Stomach (tissue), 4 donors: ENCODE measurements at regions not wholly inside any gene's neighbourhood (a gene's known extent, or its start where the extent isn't known, plus 50 kb on each side); places are given as distances from the start of the nearest gene placed in this dataset.

Experiments used
- POLR2A ChIP-seq, 4 donors: fragments of 450-650 bp; IDR thresholded peaks; one replicate each; pipeline ENCODE4 v1.6.1; 2016; ENCODE audit warnings: antibody characterized with exemption in 4 of 4, control low read depth in 2 of 4, mild to moderate bottlenecking in 1 of 4, moderate library complexity in 1 of 4
- POLR2AphosphoS5 ChIP-seq, 3 donors: sonication (generic); formaldehyde crosslinking; IDR thresholded peaks; one replicate each; pipeline ENCODE4 v1.6.1; 2016; ENCODE audit warnings: antibody characterized with exemption in 3 of 3
- TF ChIP-seq, protein P1 (sequence below), 7 experiments: fragments of 450-650 bp in 4 of 7; fragments of 200-600 bp in 3 of 7; sonication (generic) in 3 of 7; IDR thresholded peaks; one replicate each; pipeline ENCODE4 v1.5.1; 2016 to 2019; ENCODE audit warnings: antibody characterized with exemption in 7 of 7, control low read depth in 2 of 7, mild to moderate bottlenecking in 1 of 7

DNA sequence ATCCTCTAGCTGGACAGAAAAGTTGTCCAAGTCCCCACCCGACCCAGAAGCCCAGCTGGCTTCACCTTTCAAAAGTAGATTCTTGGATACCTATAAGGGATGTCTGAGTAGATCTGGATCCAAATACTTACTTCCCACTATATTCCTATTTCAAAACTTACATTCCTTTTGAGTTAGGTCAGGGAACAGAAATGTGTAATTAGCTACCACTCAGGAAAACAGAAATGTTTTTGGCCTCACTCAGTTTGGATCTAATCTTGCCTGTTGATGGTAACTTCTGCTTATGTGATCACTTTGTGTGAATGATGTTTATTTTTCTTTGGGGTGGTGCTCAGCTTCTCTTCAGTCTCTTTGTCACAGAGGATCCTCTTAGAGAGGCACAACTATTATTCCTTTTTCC lies 814.4 kb upstream of the RGS18 start:
- TF ChIP-seq, protein P1, sequence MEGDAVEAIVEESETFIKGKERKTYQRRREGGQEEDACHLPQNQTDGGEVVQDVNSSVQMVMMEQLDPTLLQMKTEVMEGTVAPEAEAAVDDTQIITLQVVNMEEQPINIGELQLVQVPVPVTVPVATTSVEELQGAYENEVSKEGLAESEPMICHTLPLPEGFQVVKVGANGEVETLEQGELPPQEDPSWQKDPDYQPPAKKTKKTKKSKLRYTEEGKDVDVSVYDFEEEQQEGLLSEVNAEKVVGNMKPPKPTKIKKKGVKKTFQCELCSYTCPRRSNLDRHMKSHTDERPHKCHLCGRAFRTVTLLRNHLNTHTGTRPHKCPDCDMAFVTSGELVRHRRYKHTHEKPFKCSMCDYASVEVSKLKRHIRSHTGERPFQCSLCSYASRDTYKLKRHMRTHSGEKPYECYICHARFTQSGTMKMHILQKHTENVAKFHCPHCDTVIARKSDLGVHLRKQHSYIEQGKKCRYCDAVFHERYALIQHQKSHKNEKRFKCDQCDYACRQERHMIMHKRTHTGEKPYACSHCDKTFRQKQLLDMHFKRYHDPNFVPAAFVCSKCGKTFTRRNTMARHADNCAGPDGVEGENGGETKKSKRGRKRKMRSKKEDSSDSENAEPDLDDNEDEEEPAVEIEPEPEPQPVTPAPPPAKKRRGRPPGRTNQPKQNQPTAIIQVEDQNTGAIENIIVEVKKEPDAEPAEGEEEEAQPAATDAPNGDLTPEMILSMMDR (IDR thresholded peaks at IDR 0.05): no peak
- TF ChIP-seq POLR2A (IDR thresholded peaks at IDR 0.05) (no peak), POLR2AphosphoS5 (IDR thresholded peaks at IDR 0.05) (no peak)
